ENCODE measurements at regions not wholly inside any gene's neighbourhood (a gene's known extent, or its start where the extent isn't known, plus 50 kb on each side); places are given as distances from the start of the nearest gene placed in this dataset.
A peak's percentile ranks its signal among the peaks of the same experiment; 100 is the strongest.

DNA sequence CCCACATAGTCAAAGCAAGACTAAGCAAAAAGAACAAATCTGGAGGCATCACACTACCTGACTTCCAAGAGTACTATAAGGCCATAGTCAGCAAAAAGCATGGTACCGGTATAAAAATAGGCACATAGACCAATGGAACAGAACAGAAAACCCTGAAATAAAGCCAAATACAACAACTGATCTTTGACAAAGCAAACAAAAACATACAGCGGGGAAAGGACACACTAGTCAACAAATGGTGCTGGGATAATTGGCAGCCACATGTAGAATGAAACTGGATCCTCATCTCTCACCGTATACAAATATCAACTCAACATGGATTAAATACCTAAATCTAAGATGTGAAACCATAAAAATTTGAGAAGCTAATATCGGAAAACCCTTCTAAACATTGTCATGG lies 819.3 kb upstream of the FRG1 start:
- H3K4me2 ChIP-seq (ENCODE audit: low read length, poor library complexity, severe bottlenecking) = no peak overlapping the region
- H2BK12ac ChIP-seq (ENCODE audit: low read length in 2 of 2) = no peak overlapping the region
- no peak overlapping the region for H3K4me3 ChIP-seq (ENCODE audit: insufficient read depth in 1 of 2, low read depth in 1 of 2, low read length in 2 of 2)
- H3K14ac ChIP-seq (ENCODE audit: low read length in 2 of 2) = no peak overlapping the region
- no peaks in the 10 kb centered on the region for H3K36me3 ChIP-seq (ENCODE audit: control insufficient read depth in 1 of 2, insufficient read depth in 2 of 2, low read depth in 1 of 2, low read length in 2 of 2)
- H3K79me1 ChIP-seq (replicated peaks; ENCODE audit: low read length, poor library complexity, severe bottlenecking) = no peaks in the 10 kb centered on the region
- H4K91ac ChIP-seq (ENCODE audit: low read length) = no peak overlapping the region
- no peak overlapping the region for H3K18ac ChIP-seq (ENCODE audit: low read depth in 1 of 2, low read length in 2 of 2)
- DNase-seq = no peak
- H3K27ac ChIP-seq (ENCODE audit: low read length, poor library complexity, severe bottlenecking) = no peak overlapping the region
- no peak overlapping the region for H3K4ac ChIP-seq (ENCODE audit: low read depth in 1 of 2, low read length in 2 of 2)
- peaks cover 2% of the 10 kb centered on the region for H3K4me1 ChIP-seq (ENCODE audit: control insufficient read depth, insufficient read depth, low read depth, low read length)
- H3K9ac ChIP-seq (ENCODE audit: low read length) = no peak overlapping the region
- no peaks in the 10 kb centered on the region for H3K27me3 ChIP-seq (ENCODE audit: control insufficient read depth in 1 of 2, insufficient read depth in 1 of 2, low read length in 2 of 2)
- H2BK15ac ChIP-seq (ENCODE audit: low read depth, poor library complexity, severe bottlenecking) = no peak overlapping the region
- no peak overlapping the region for H2AFZ ChIP-seq (ENCODE audit: low read depth, low read length)
- no peaks in the 10 kb centered on the region for H3K9me3 ChIP-seq (ENCODE audit: control insufficient read depth, low read length)
- H4K8ac ChIP-seq (ENCODE audit: low read length) = no peak overlapping the region
- H2AK5ac ChIP-seq (ENCODE audit: low read length, severe bottlenecking) = no peak overlapping the region
- H3K23ac ChIP-seq (ENCODE audit: low read length in 2 of 2) = no peak overlapping the region
- no peak overlapping the region for H2BK120ac ChIP-seq (ENCODE audit: low read depth, low read length)
- H2BK5ac ChIP-seq (ENCODE audit: low read depth, low read length, poor library complexity, severe bottlenecking) = no peak overlapping the region
- WGBS = over 99% methylated on average over 4 of the region's 4 CpGs

DNA sequence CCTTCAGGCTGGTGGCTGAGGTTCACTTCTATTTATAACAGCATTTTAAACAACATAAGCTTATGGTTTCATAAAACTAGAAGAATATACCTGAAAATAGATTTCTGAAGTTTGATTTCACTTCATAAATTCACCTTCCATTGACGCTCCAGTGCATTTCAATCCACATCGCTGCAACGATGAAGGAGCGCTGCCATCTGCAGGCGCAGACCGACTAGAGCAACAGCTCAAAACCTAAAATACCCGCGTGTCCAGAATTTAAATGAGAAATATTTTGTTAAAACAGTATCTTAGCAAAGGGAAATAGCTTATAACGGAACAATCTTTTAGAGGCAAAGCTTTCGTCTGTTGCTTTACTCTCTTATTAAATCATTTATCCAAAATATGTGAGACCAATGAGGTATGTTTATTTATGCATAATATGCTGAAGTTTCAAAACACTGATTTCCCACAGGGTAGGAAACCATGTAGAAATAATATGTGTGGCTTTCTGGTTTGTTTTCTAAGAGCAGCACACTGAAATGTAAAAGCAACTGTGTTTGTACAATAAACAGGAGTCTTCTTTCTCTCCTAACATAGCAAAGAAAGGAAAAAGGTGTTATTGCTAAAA lies 816.4 kb upstream of the FRG1 start:
- H3K36me3 ChIP-seq (ENCODE audit: control insufficient read depth in 1 of 2, insufficient read depth in 2 of 2, low read depth in 1 of 2, low read length in 2 of 2) = no peaks in the 10 kb centered on the region
- no peak overlapping the region for H3K27ac ChIP-seq (ENCODE audit: low read length, poor library complexity, severe bottlenecking)
- no peaks in the 10 kb centered on the region for H3K27me3 ChIP-seq (ENCODE audit: control insufficient read depth in 1 of 2, insufficient read depth in 1 of 2, low read length in 2 of 2)
- no peak overlapping the region for H2BK120ac ChIP-seq (ENCODE audit: low read depth, low read length)
- H4K8ac ChIP-seq (ENCODE audit: low read length) = no peak overlapping the region
- peak overlapping the region; percentile 58 for H3K9ac ChIP-seq (ENCODE audit: low read length)
- H3K4me2 ChIP-seq (ENCODE audit: low read length, poor library complexity, severe bottlenecking) = peak overlapping the region; percentile 50
- peak overlapping the region in 1 of 2 experiments; percentile 51 for H3K4me3 ChIP-seq (ENCODE audit: insufficient read depth in 1 of 2, low read depth in 1 of 2, low read length in 2 of 2)
- no peak overlapping the region for H2BK15ac ChIP-seq (ENCODE audit: low read depth, poor library complexity, severe bottlenecking)
- no peak overlapping the region for H2AK5ac ChIP-seq (ENCODE audit: low read length, severe bottlenecking)
- H4K91ac ChIP-seq (ENCODE audit: low read length) = no peak overlapping the region
- H2AFZ ChIP-seq (ENCODE audit: low read depth, low read length) = no peak overlapping the region
- no peak overlapping the region for H3K23ac ChIP-seq (ENCODE audit: low read length in 2 of 2)
- H2BK12ac ChIP-seq (ENCODE audit: low read length in 2 of 2) = peak overlapping the region in 1 of 2 experiments; percentile 42
- H3K9me3 ChIP-seq (ENCODE audit: control insufficient read depth, low read length) = no peaks in the 10 kb centered on the region
- no peak overlapping the region for H3K14ac ChIP-seq (ENCODE audit: low read length in 2 of 2)
- no peak overlapping the region for H3K18ac ChIP-seq (ENCODE audit: low read depth in 1 of 2, low read length in 2 of 2)
- peaks cover 2% of the 10 kb centered on the region for H3K4me1 ChIP-seq (ENCODE audit: control insufficient read depth, insufficient read depth, low read depth, low read length)
- 52% methylated on average over 4 of the region's 10 CpGs for WGBS
- H3K4ac ChIP-seq (ENCODE audit: low read depth in 1 of 2, low read length in 2 of 2) = no peak overlapping the region
- DNase-seq = peak; percentile 54
- H2BK5ac ChIP-seq (ENCODE audit: low read depth, low read length, poor library complexity, severe bottlenecking) = no peak overlapping the region
- no peaks in the 10 kb centered on the region for H3K79me1 ChIP-seq (replicated peaks; ENCODE audit: low read length, poor library complexity, severe bottlenecking)

DNA sequence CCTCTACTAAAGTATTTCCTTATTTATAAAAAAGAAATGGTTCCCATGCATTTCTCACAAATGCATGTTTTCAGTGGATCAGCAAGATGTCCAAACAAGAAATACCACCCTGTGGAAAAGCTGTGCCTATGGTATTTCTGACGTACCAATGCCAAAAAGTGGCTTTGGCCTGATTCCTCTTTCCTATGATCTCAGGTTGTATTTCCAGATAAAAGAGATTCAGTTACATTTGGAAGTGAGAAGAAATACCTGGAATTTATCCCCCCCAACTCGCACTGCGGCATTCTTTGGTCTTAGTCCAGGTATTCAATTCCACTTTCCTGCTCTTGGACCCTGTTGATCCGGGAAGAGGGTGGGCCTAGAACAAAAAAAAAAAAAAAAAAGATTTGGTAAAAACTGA lies 815.9 kb upstream of the FRG1 start:
- Histone ChIP-seq H3K9ac (ENCODE audit: low read length) (no peak overlapping the region), H3K18ac (ENCODE audit: low read depth in 1 of 2, low read length in 2 of 2) (no peak overlapping the region), H3K27me3 (ENCODE audit: control insufficient read depth in 1 of 2, insufficient read depth in 1 of 2, low read length in 2 of 2) (no peaks in the 10 kb centered on the region), H2BK120ac (ENCODE audit: low read depth, low read length) (no peak overlapping the region), H3K4me2 (ENCODE audit: low read length, poor library complexity, severe bottlenecking) (no peak overlapping the region), H3K79me1 (replicated peaks; ENCODE audit: low read length, poor library complexity, severe bottlenecking) (no peaks in the 10 kb centered on the region), H3K9me3 (ENCODE audit: control insufficient read depth, low read length) (no peaks in the 10 kb centered on the region), H3K36me3 (ENCODE audit: control insufficient read depth in 1 of 2, insufficient read depth in 2 of 2, low read depth in 1 of 2, low read length in 2 of 2) (no peaks in the 10 kb centered on the region), H2AK5ac (ENCODE audit: low read length, severe bottlenecking) (no peak overlapping the region), H4K8ac (ENCODE audit: low read length) (no peak overlapping the region), H3K4me1 (ENCODE audit: control insufficient read depth, insufficient read depth, low read depth, low read length) (peaks cover 2% of the 10 kb centered on the region), H2AFZ (ENCODE audit: low read depth, low read length) (no peak overlapping the region), H2BK12ac (ENCODE audit: low read length in 2 of 2) (no peak overlapping the region), H3K4ac (ENCODE audit: low read depth in 1 of 2, low read length in 2 of 2) (no peak overlapping the region), H3K14ac (ENCODE audit: low read length in 2 of 2) (no peak overlapping the region), H4K91ac (ENCODE audit: low read length) (no peak overlapping the region), H2BK15ac (ENCODE audit: low read depth, poor library complexity, severe bottlenecking) (no peak overlapping the region), H3K23ac (ENCODE audit: low read length in 2 of 2) (no peak overlapping the region), H3K4me3 (ENCODE audit: insufficient read depth in 1 of 2, low read depth in 1 of 2, low read length in 2 of 2) (no peak overlapping the region), H2BK5ac (ENCODE audit: low read depth, low read length, poor library complexity, severe bottlenecking) (no peak overlapping the region), H3K27ac (ENCODE audit: low read length, poor library complexity, severe bottlenecking) (no peak overlapping the region)
- no peak for DNase-seq
- WGBS = 92% methylated on average over 1 of the region's 4 CpGs

DNA sequence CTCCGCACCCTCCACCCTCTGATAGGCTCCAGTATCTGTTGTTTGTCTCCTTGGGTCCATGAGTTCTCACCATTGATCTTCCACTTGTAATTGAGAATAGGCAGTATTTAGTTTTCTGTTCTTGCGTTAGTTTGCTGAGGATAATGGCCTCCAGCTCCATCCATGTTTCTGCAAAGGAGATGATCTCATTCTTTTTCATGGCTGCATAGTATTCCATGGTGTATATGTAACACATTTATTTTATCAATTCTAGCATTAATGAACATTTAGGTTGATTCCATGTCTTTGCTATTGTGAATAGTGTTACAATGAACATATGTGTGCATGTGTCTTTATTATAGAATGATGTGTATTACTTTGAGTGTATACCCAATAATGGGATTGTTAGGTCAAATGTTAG lies 814.6 kb upstream of the FRG1 start:
- Histone ChIP-seq H3K9ac (ENCODE audit: low read length) (no peak overlapping the region), H3K4me2 (ENCODE audit: low read length, poor library complexity, severe bottlenecking) (no peak overlapping the region), H3K14ac (ENCODE audit: low read length in 2 of 2) (no peak overlapping the region), H2AFZ (ENCODE audit: low read depth, low read length) (no peak overlapping the region), H4K8ac (ENCODE audit: low read length) (no peak overlapping the region), H2BK12ac (ENCODE audit: low read length in 2 of 2) (no peak overlapping the region), H4K91ac (ENCODE audit: low read length) (no peak overlapping the region), H3K27me3 (ENCODE audit: control insufficient read depth in 1 of 2, insufficient read depth in 1 of 2, low read length in 2 of 2) (no peaks in the 10 kb centered on the region), H3K9me3 (ENCODE audit: control insufficient read depth, low read length) (no peaks in the 10 kb centered on the region), H3K23ac (ENCODE audit: low read length in 2 of 2) (no peak overlapping the region), H3K18ac (ENCODE audit: low read depth in 1 of 2, low read length in 2 of 2) (no peak overlapping the region), H2AK5ac (ENCODE audit: low read length, severe bottlenecking) (no peak overlapping the region), H3K36me3 (ENCODE audit: control insufficient read depth in 1 of 2, insufficient read depth in 2 of 2, low read depth in 1 of 2, low read length in 2 of 2) (no peaks in the 10 kb centered on the region), H2BK120ac (ENCODE audit: low read depth, low read length) (no peak overlapping the region), H3K27ac (ENCODE audit: low read length, poor library complexity, severe bottlenecking) (no peak overlapping the region), H3K4me1 (ENCODE audit: control insufficient read depth, insufficient read depth, low read depth, low read length) (peaks cover 2% of the 10 kb centered on the region), H2BK15ac (ENCODE audit: low read depth, poor library complexity, severe bottlenecking) (no peak overlapping the region), H3K4ac (ENCODE audit: low read depth in 1 of 2, low read length in 2 of 2) (no peak overlapping the region), H3K79me1 (replicated peaks; ENCODE audit: low read length, poor library complexity, severe bottlenecking) (no peaks in the 10 kb centered on the region), H2BK5ac (ENCODE audit: low read depth, low read length, poor library complexity, severe bottlenecking) (no peak overlapping the region), H3K4me3 (ENCODE audit: insufficient read depth in 1 of 2, low read depth in 1 of 2, low read length in 2 of 2) (no peak overlapping the region)
- no CpG with 5 or more reads among the region's 2 CpGs for WGBS
- no peak for DNase-seq
